ENCODE measurements at regions not wholly inside any gene's neighbourhood (a gene's known extent, or its start where the extent isn't known, plus 50 kb on each side); places are given as distances from the start of the nearest gene placed in this dataset.

- TF ChIP-seq FOXS1 (CRISPR knock-in tag; IDR thresholded peaks at IDR 0.05) (no peak), ATOH8 (CRISPR knock-in tag; IDR thresholded peaks at IDR 0.05; ENCODE audit: low read depth) (no peak), BCL3 (IDR thresholded peaks at IDR 0.05) (no peak), ZNF302 (CRISPR knock-in tag; IDR thresholded peaks at IDR 0.05) (no peak), TP53 (CRISPR knock-in tag; IDR thresholded peaks at IDR 0.05) (no peak), FOSL2 (IDR thresholded peaks at IDR 0.05) (no peak), FOSL2 (CRISPR knock-in tag; IDR thresholded peaks at IDR 0.05) (no peak), CHD2 (IDR thresholded peaks at IDR 0.05; ENCODE audit: low read length, partially characterized antibody) (no peak), E2F6 (IDR thresholded peaks at IDR 0.05; ENCODE audit: borderline replicate concordance, low read depth) (no peak), JUNB (IDR thresholded peaks at IDR 0.05) (no peak), JUN (IDR thresholded peaks at IDR 0.05) (no peak), HOXB13 (CRISPR knock-in tag; IDR thresholded peaks at IDR 0.05; ENCODE audit: low read depth) (no peak), RCOR1 (IDR thresholded peaks at IDR 0.05; ENCODE audit: low read depth, low read length) (no peak), HDAC2 (IDR thresholded peaks at IDR 0.05) (no peak), REST (IDR thresholded peaks at IDR 0.05) (no peak), PBX3 (IDR thresholded peaks at IDR 0.05) (no peak), RAD21 (conservative IDR thresholded peaks at IDR 0.05 in 1 of 2, IDR thresholded peaks at IDR 0.05 in 1 of 2) (no peak), SMC3 (IDR thresholded peaks at IDR 0.05) (no peak), ESRRA (IDR thresholded peaks at IDR 0.05; ENCODE audit: borderline replicate concordance, low read length) (no peak), CHD4 (IDR thresholded peaks at IDR 0.05; ENCODE audit: borderline replicate concordance) (no peak)
- H3K4me1 ChIP-seq, result no peaks in the 10 kb centered on the region
- CTCF ChIA-PET, result no interaction called here
- no peak for ATAC-seq
- H3K27ac ChIP-seq, result no peak overlapping the region
- H3K4me3 ChIP-seq, result no peak overlapping the region
- FAIRE-seq, result no peak
- 83% methylated on average over 4 of the region's 5 CpGs for WGBS (ENCODE audit: missing lambda C conversion rate)
- H3K4me2 ChIP-seq, result no peak overlapping the region
- POLR2A ChIA-PET, result no interaction called here
- no peak for DNase-seq (ENCODE audit: low read depth in 1 of 2, low spot score in 1 of 2)
- H3K9me3 ChIP-seq, result no peaks in the 10 kb centered on the region
Measured at GRCh38 chr1:219050086-219050821, 123.4 kb upstream of the LYPLAL1 start.

- Histone ChIP-seq H3K4me3 (no peak overlapping the region), H3K4me1 (no peaks in the 10 kb centered on the region), H3K27ac (no peak overlapping the region), H3K9me3 (no peaks in the 10 kb centered on the region), H3K4me2 (no peak overlapping the region)
- TF ChIP-seq KDM5A (IDR thresholded peaks at IDR 0.05) (no peak), SREBF2 (IDR thresholded peaks at IDR 0.05) (no peak), RNF2 (IDR thresholded peaks at IDR 0.05; ENCODE audit: borderline replicate concordance, low read depth) (no peak), MAX (IDR thresholded peaks at IDR 0.05) (no peak), HOXB5 (CRISPR knock-in tag; IDR thresholded peaks at IDR 0.05) (no peak)
- WGBS (ENCODE audit: missing lambda C conversion rate), result 32% methylated on average over 1 of the region's 1 CpG
- ATAC-seq (no peak), DNase-seq (ENCODE audit: low read depth in 1 of 2, low spot score in 1 of 2) (no peak), FAIRE-seq (no peak)
- CTCF ChIA-PET, result no interaction called here
- POLR2A ChIA-PET, result no interaction called here
Measured at GRCh38 chr1:219050822-219051125, 122.9 kb upstream of the LYPLAL1 start.
